Hepatocyte (in vitro differentiated cells): ENCODE measurements at regions not wholly inside any gene's neighbourhood (a gene's known extent, or its start where the extent isn't known, plus 50 kb on each side); places are given as distances from the start of the nearest gene placed in this dataset.

Experiments used
- EZH2phosphoT487 ChIP-seq: fragments of 200-600 bp; sonication (generic); IDR thresholded peaks from one replicate; pipeline ENCODE4 v1.6.1; 2018; ENCODE audit warnings: antibody characterized with exemption, mild to moderate bottlenecking, low read depth, moderate library complexity; ENCODE audit not compliant: unreplicated experiment, severe bottlenecking
- TF ChIP-seq, protein P1 (sequence below): fragments of 200-600 bp; sonication (generic); IDR thresholded peaks from 2 replicates; pipeline ENCODE4 v1.5.1; 2016; ENCODE audit warnings: antibody characterized with exemption, mild to moderate bottlenecking; ENCODE audit not compliant: poor library complexity

- TF ChIP-seq, protein P1, sequence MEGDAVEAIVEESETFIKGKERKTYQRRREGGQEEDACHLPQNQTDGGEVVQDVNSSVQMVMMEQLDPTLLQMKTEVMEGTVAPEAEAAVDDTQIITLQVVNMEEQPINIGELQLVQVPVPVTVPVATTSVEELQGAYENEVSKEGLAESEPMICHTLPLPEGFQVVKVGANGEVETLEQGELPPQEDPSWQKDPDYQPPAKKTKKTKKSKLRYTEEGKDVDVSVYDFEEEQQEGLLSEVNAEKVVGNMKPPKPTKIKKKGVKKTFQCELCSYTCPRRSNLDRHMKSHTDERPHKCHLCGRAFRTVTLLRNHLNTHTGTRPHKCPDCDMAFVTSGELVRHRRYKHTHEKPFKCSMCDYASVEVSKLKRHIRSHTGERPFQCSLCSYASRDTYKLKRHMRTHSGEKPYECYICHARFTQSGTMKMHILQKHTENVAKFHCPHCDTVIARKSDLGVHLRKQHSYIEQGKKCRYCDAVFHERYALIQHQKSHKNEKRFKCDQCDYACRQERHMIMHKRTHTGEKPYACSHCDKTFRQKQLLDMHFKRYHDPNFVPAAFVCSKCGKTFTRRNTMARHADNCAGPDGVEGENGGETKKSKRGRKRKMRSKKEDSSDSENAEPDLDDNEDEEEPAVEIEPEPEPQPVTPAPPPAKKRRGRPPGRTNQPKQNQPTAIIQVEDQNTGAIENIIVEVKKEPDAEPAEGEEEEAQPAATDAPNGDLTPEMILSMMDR: no peak
- no peak for TF ChIP-seq EZH2phosphoT487
Measured at GRCh38 chr3:145963111-145963510, 197.9 kb downstream of the PLOD2 start.
